ENCODE measurements at regions not wholly inside any gene's neighbourhood (a gene's known extent, or its start where the extent isn't known, plus 50 kb on each side); places are given as distances from the start of the nearest gene placed in this dataset.

GRCh38 chrX:122545778-122546177, 638.3 kb upstream of the GRIA3 start:
- TF ChIP-seq EP300 (IDR thresholded peaks at IDR 0.05), result no peak
- no peak for TF ChIP-seq POLR2AphosphoS5 (IDR thresholded peaks at IDR 0.05)
- H3K4me3 ChIP-seq, result no peak overlapping the region
- H3K27me3 ChIP-seq, result no peaks in the 10 kb centered on the region
- intact Hi-C loops (cut with DNase I; ENCODE audit: low total_unique reads), result no loop called here
- DNase-seq, result no peak
- no peaks in the 10 kb centered on the region for H3K36me3 ChIP-seq
- no peaks in the 10 kb centered on the region for H3K9me3 ChIP-seq
- no peak overlapping the region for H3K27ac ChIP-seq
- no peaks in the 10 kb centered on the region for H3K4me1 ChIP-seq

GRCh38 chrX:122546269-122546668, 637.8 kb upstream of the GRIA3 start:
- WGBS, 5 donors, result 50 to 85% (median 81%) methylated on average over 1 of the region's 1 CpG
- no peak overlapping the region for H3K27ac ChIP-seq
- H3K4me3 ChIP-seq, result no peak overlapping the region
- no peak for DNase-seq
- no peaks in the 10 kb centered on the region for H3K9me3 ChIP-seq
- no peaks in the 10 kb centered on the region for H3K36me3 ChIP-seq
- no peaks in the 10 kb centered on the region for H3K27me3 ChIP-seq
- intact Hi-C loops (cut with DNase I; ENCODE audit: low total_unique reads), result no loop called here
- no peaks in the 10 kb centered on the region for H3K4me1 ChIP-seq
- TF ChIP-seq POLR2A (IDR thresholded peaks at IDR 0.05) (no peak), EP300 (IDR thresholded peaks at IDR 0.05) (no peak), POLR2AphosphoS5 (IDR thresholded peaks at IDR 0.05) (no peak), CTCF (IDR thresholded peaks at IDR 0.05) (no peak)

- intact Hi-C loops (cut with DNase I; ENCODE audit: low total_unique reads), result no loop called here
- WGBS, 5 donors, result 55 to 67% (median 60%) methylated on average over 3 of the region's 3 CpGs
These were observed 631.7 kb upstream of the GRIA3 start for GRCh38 chrX:122552286-122552800.

GRCh38 chrX:122555925-122556324, 628.2 kb upstream of the GRIA3 start:
- H3K27me3 ChIP-seq, result no peaks in the 10 kb centered on the region
- no peak for DNase-seq
- WGBS, 5 donors, result 57 to 100% (median 77%) methylated on average over 1 to 2 of the region's 2 CpGs

More at GRCh38 chrX:122552286-122552800, 631.7 kb upstream of the GRIA3 start:
- no peak for TF ChIP-seq EP300 (IDR thresholded peaks at IDR 0.05)
- TF ChIP-seq CTCF (IDR thresholded peaks at IDR 0.05), result no peak
- no peak for TF ChIP-seq POLR2AphosphoS5 (IDR thresholded peaks at IDR 0.05)
- TF ChIP-seq POLR2A (IDR thresholded peaks at IDR 0.05), result no peak
- Histone ChIP-seq H3K36me3 (no peaks in the 10 kb centered on the region), H3K4me3 (no peak overlapping the region), H3K4me1 (no peaks in the 10 kb centered on the region), H3K9me3 (no peaks in the 10 kb centered on the region), H3K27ac (no peak overlapping the region), H3K27me3 (no peaks in the 10 kb centered on the region)
- no peak for DNase-seq

More at GRCh38 chrX:122555925-122556324, 628.2 kb upstream of the GRIA3 start:
- intact Hi-C loops (cut with DNase I; ENCODE audit: low total_unique reads), result no loop called here
- TF ChIP-seq CTCF (IDR thresholded peaks at IDR 0.05), result no peak
- Histone ChIP-seq H3K4me1 (no peaks in the 10 kb centered on the region), H3K4me3 (no peak overlapping the region), H3K36me3 (no peaks in the 10 kb centered on the region), H3K27ac (no peak overlapping the region), H3K9me3 (no peaks in the 10 kb centered on the region)
